OCI-LY1 (cell line): ENCODE measurements at regions not wholly inside any gene's neighbourhood (a gene's known extent, or its start where the extent isn't known, plus 50 kb on each side); places are given as distances from the start of the nearest gene placed in this dataset.

Source experiments
- EZH2 ChIP-seq: fragments of 200-600 bp; sonication (generic), shearing (Covaris generic); IDR thresholded peaks from 2 replicates; pipeline ENCODE4 v1.8.0; 2017; ENCODE audit warnings: borderline replicate concordance, mixed run types, mild to moderate bottlenecking, antibody characterized with exemption, low read length, moderate library complexity, mixed read lengths
- TF ChIP-seq, protein P1 (sequence below): fragments of 200-600 bp; sonication (generic), shearing (Covaris generic); IDR thresholded peaks from 2 replicates; pipeline ENCODE4 v1.5.1; 2017; ENCODE audit warnings: mild to moderate bottlenecking, antibody characterized with exemption, low read length, moderate library complexity, mixed read lengths

DNA sequence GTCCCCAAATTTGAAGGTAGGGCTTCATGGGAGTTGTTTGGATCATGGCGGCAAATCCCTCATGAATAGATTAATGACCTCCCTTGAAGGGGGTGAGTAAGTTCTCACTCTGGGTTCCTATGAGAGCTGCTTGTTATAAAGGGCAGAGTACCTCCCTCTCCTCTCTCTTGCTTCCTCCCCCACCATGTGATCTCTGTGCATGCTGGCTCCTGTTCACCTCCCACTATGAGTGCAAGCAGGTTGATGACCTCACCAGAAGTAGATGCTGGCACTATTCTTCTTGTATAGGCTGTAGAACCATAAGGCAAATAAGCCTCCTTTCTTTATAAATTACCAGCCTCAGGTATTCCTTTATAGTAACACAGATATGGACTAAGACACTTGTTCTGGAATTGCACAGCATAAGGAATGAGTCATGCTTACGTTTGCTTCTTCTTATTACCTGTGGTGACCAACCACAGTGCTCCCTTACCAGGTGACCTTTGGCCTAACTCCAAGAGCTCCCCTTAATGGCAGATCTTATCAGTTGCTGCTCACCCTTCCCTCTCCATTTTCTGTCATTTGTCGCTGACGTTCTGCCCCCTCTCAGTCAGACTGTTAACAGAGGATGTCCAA is 559.5 kb upstream of the GCFC2 start:
- TF ChIP-seq, protein P1, sequence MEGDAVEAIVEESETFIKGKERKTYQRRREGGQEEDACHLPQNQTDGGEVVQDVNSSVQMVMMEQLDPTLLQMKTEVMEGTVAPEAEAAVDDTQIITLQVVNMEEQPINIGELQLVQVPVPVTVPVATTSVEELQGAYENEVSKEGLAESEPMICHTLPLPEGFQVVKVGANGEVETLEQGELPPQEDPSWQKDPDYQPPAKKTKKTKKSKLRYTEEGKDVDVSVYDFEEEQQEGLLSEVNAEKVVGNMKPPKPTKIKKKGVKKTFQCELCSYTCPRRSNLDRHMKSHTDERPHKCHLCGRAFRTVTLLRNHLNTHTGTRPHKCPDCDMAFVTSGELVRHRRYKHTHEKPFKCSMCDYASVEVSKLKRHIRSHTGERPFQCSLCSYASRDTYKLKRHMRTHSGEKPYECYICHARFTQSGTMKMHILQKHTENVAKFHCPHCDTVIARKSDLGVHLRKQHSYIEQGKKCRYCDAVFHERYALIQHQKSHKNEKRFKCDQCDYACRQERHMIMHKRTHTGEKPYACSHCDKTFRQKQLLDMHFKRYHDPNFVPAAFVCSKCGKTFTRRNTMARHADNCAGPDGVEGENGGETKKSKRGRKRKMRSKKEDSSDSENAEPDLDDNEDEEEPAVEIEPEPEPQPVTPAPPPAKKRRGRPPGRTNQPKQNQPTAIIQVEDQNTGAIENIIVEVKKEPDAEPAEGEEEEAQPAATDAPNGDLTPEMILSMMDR = no peak
- no peak for TF ChIP-seq EZH2
